Activated CD4-positive, CD25-positive, alpha-beta regulatory T cell (primary cell): ENCODE measurements at regions not wholly inside any gene's neighbourhood (a gene's known extent, or its start where the extent isn't known, plus 50 kb on each side); places are given as distances from the start of the nearest gene placed in this dataset.
"Not testable (repeated sequence)": the region's sequence is repeated elsewhere in the genome, so short reads cannot be mapped to it uniquely, and the experiment has no call there.

ENCODE experiments used
- DNase-seq, 4 experiments: peaks; one replicate each; lab custom pipeline; 2025; lab: John Stamatoyannopoulos, UW

DNA sequence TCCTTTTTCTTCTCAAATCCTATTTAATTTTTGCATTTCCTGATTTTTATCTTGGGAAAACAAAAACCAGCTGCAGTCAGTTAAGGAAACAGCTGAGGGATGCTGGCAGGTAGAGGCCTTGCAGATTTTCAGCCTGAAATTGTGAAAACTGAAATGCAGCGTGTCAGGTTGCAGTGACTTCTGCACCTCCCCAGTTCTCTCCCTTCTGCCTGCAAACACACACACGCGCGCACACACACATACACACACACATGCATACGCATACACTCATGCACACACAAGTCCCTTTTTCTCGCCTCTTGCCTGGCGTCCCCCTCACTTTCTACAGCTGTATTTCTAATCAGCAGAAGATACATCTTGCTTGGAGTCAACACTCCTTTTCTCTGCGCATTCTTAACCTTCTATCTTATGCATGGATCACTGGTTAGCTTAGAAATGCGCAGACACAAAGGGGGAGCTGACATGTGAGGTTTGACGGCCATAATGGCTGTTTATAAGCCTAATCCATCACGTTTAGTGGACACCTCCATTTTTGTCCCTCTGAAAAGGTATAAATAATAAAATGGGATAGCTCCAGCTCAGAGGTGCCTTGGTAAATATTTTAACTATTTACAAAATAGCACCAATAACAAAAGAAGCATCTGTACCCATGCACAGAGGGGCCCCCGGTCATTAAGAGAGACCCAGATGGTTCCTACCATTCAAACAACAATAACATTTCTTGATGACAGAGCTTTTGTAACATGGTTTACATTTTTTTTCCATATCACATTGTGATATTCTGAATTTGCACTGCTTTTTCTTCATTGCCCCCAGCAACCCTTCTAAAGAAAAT, 392.1 kb upstream of the SALL1 start:
- DNase-seq, result no peak

DNA sequence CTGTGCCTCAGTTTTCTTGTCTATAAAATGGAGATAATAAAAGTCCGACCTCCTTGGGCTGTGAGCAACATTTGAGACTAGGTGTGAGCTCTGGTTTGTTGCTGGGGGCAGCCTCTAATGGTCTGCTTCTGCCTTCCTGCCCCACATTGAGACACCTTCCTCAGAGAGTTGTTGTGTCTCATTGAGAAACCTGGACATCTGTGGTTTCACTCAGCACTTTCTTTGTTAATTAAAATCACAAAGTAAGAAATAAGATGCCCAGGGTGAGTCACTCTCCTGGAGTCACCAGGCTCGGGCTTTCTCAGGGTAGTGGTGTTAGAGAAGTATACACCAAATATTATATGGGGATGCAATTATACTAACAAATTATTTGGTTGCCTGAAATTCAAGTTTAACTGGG, 389.2 kb upstream of the SALL1 start:
- DNase-seq, result no peak

DNA sequence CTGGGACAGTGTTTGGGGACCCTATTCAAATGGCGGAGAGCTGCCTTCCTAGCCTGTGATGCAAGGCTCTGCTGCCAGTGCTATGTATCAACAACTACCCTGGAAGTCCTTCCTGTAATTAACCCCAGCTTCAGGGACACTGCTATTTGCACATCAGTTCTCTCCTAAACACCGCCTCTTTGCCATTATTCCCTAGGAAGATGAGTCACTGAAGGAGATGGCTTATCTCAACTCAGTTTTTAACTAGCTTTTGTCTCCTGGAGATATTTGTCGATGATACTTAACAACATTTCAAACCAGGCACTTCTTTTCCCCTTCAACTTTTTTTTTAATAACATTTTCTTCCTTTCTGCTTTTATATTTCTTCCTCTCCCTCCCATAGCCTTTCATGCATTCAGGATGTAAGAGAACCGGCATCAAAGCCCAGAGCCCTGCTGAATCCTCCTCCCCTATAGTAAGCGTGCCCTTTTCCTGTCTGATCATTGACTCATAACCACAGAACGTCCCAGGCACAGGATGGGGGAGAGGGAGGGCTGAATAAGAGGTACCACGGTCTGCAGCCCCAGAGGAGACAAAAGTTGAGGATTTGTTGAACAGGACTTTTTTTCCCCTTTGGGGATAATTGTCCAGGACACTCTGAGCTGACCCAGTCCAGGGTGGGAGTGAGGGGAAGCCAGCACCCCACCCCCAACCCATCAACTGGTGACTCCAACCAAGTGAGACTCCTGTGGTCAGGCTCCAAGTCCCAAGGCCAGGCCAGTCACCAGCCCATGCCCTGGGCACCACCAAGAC, 387.8 kb upstream of the SALL1 start:
- DNase-seq, result no peak

DNA sequence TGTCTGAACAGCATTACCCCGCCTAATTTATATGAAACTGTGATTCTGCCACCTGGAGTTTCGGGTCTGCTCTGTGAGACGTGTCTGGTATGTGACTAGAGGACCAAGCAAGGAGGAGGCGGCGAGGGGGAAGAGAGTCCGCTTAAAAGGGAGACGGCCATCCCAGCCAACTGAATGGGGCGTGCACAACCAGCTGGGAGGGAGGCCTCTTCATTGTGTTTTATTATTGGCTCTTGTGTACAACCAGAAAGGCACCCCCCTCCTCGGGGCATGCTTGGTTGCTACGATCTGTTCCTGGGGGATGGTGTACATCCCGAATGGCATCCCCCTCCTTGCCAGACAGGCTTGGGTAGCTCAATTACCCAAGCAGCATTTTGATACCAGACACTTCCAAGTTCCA, 384.5 kb upstream of the SALL1 start:
- DNase-seq, result no peak

DNA sequence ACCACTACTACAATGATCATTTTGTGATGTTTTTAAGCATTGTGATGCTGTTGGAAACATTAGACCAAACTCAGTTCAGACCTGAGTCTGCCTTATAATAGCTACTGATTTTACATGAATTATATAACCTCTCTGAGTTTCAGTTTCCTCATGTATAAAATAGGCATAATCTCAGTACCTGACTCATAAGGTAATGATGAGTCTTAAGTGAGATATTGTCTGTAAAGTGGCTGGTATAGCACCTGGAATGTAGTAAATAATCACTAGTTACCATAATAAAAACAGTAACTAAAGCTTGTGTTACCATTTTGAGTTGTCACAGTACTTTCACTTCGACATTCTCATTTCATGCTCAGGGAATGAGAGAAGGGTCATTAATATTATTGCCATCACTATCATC, 381.5 kb upstream of the SALL1 start:
- DNase-seq, result no peak

DNA sequence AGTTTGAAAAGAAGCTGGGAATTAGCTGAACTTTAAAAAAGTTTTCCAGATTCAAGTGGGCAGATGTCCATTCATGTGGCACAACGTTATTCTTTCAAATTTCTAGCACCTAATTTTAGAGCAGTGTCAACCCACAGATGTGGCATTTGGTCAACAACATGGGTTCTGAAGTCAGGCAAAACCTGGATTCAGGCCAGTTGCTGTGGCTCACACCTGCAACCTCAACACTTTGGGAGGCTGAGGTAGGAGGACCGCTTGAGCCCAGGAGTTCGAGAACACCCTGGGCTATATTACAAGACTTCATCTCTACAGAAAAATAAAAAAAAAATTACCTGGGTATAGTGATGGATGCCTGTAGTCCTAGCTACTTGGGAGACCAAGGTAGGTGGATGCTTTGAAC, 380.2 kb upstream of the SALL1 start:
- DNase-seq, result no peak

DNA sequence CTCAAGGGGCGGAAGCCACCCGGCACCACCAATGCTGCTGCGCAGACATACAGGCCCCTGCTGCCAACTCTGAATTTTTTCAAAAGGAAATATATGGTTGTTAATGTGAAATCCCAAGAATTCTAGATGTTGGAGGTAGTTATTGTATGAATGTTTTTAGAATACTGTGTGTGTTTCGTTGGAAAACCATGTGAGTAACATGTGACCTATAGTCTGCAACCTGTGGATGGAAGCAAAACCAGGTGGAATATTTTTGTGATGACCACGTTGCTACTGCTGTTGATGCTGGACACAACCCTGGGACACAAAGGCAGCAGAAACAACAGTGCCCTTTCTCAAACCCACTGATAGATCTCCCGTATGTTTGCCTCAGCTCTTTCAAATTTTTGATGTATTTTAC, 376.3 kb upstream of the SALL1 start:
- no peak for DNase-seq

DNA sequence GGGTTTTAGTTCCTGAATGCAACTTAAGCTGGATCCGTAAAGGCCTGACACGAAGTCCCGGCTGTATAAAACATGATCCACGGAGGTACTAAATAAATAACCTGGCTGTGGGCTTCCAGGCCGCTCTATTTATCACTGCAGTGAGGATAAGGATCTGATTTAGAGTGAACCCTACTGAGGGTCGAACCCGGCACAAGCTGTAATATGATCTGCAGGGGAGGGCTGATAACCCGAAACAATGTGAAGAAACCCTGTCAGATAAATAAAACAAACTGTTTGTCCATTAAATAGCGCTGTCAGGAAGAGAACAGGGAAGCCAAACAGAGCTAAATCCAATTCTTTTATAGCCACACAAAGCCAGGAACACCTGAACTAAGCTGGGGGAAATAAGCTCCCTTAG, 375.6 kb upstream of the SALL1 start:
- DNase-seq, result no peak

DNA sequence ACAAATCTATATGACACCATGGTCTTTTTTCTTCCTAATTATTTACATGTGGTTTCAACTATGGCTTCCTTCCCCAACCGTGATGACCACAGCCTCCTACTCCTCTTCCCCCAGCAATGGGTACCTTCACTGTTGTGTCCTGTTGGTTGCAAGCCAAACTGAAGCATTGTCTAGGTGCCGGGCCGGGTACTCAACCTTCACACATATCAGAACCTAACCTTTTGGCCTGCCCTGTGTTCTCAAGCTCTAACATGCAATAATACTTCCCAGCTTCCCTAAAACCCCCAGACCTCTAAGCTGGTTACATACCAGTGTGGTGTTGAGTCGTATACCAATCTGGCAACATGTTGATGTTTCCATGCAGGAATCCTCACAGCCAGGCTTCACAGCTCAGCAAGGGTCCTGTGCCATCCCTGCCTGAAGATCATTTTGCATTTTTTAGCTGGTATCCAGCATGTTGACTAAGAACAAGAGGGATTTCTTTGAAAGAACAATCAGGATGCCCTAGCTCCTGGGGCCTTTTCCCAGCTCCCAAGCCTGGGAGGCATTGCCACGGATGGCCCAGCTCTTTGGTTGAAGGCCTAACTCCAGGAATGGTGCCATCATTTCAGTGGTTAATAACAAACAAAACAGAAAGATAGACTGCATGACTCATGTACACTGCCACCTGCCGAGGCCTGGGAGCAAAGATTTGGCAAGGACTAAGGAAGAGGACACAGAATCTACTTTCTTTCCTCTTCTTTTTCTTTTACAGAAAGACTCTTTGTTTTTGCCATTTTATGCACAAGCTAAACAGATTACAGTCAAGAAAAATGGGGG, 373.7 kb upstream of the SALL1 start:
- no peak for DNase-seq

DNA sequence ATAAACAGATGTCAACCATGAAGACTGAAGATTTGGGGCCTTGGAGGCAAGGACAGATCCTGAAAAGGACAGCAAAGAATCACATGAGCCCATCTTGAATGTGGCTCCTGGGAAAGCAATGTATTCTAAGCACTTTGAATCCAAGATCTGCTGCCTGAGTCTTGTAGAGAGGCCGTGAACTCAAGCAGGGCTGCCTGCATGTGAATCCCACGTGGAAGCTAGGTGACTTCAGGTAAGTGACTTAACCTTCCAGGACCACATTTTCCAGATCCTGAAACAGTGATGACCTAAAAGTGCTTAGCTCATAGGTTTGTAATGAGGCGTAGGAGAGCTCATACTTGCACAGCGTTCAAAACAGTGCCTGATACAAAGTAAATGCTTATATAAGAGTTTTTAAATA, 373.0 kb upstream of the SALL1 start:
- DNase-seq, result no peak

DNA sequence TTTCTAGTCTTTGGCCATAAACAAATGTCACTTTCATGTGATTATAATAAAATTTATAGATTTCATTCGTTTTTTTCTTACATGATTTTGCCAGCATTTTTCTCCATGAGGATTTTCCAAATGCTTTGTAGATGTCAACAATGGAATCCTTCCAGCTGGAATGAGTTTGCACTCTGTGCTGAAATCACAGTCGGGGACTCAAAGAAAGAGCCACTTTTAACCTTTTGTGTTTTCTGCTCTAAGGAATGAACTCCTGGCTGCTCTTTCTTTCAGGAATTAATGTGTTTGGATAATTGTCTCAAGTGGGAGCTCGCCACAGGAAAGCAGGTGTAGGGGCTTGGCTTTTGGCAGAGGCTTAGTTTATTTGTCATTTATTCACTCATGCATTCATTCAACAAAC, 372.3 kb upstream of the SALL1 start:
- DNase-seq, result no peak

DNA sequence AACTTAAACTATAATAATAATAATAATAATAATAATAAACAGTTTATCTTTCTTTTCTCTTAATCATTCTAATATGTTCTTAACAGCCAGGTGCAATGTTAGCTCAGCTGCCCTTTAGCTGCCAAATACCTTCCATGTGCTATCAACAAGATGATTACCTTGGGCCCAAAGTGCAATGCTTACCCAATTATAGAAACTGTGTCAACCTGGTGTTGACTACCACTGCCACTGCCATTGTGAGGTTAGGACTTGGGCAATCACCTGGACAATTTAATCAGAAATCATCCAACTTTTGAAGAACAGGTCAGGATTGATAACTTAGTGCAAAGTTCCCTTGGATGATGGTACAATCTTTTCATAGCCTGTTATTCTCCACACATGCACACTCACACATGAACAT, 371.8 kb upstream of the SALL1 start:
- DNase-seq, result no peak

DNA sequence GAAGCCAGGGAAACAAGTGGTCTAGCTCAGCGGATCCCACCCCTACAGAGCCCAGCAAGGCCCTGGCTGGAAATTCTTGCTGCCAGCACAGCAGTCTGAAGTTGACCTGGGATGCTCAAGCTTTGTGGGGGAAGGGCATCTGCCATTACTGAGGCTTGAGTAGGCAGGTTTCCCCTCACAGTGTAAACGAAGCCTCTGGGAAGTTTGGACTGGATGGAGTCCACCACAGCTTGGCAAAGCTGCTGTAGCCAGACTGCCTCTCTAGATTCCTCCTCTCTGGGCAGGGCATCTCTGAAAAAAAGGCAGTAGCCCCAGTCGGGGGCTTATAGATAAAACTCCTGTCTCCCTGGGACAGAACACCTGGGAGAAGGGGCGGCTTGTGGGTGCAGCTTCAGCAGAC, 365.9 kb upstream of the SALL1 start:
- not testable (repeated sequence) for DNase-seq

DNA sequence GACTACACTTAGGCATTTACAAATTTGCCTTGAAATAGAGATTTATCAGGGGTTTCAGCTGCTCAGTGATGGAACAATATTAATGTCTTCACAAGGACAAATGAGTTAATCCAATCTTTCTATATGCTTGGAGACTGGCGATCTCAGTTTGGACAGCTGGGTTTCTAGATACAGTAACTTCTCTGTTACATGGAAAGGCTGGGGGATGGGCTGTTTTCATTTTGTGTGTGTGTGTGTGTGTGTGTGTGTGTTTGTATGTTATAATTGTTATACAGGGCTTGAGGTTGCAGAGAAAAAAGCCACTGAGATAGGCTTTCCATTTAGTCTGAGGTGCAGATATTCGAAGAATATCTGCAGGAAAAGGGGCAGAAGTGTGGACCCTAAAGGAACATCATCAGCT, 359.3 kb upstream of the SALL1 start:
- DNase-seq, result no peak

DNA sequence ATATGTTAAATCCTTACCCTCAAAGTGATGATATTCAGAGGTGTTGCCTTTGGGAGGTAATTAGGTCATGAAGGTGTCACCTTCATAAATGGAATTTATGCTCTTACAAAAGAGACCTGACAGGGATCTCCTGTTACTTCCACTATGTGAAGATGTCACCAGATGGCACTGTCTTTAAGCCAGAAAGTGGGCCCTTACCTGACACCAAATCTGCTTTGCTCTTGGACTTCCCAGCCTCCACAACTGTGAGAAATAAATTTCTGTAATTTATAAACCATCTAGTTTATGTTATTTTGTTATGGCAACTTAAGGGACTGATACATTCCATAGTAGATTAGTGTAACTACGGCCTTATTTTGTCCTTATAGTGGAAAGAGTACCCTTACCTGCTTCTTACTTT, 358.3 kb upstream of the SALL1 start:
- DNase-seq, result no peak

DNA sequence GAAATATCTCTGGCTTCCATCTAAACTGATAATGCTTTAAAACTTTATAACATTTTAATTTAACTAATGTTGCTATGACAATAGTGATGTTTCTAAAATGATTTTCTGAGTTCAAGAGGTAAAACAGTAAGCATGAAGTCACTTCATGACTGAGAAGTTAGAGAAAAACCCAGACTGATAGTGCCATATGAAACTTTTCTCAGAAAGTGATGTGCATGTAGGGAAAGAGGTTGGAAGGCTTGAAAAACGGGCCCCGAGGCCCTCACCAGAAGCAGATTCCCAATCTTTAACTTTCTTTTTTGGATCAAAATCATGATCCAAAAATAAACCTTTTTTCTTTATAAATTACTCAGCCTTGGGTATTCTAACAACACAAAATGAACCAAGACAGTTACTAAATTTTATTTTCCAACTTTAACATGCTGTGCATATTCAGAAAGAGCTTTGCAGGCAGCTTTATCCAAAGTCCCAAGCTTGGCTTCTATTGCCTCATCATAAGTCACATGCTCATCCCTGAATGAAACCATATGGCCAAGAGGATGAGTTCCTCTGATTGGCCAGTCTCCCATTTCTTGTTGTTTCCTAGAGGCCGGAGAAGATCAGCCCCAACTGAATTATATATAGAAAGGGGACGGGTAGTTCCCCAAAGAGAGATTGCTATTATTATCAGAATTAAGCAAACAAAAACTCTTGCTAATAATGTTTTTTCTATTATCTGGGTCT, 357.6 kb upstream of the SALL1 start:
- DNase-seq, result no peak

DNA sequence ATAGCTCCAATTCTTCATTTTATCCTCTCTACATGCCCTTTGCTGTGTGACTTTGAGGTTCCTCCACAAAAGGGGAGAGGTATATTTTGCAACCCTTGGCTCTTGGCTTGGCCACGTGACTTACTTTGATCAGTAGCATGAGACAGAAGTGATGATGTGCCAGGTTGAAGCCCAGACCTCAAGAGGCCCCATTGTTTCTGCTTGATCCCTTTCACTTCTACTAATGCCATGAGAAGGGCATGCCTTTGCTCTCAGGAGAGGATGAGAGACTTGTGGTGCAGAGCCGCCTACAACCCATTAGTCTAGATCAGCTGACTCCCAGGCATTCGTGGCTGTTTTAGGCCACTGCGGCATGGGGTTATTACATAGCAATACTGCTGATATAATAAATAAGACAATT, 356.2 kb upstream of the SALL1 start:
- no peak for DNase-seq

DNA sequence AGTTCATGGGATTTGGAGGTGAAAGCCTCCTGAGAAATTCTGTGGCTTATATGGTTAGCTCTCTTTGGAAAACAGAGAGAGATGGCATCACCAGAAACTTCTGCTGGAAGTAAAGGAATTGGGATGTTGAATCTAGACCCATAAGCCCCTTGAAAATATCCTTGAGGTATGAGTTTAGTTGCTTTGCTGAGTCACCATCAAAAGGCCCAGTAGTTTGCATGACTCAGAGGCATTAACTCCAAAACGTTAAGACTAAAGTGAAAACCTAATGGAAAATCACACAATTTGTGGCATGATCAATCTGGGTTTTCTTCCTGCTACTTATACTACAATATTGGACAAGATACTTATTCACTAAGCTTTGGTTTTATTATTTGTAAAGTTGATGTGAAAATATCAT, 349.2 kb upstream of the SALL1 start:
- DNase-seq, result no peak

DNA sequence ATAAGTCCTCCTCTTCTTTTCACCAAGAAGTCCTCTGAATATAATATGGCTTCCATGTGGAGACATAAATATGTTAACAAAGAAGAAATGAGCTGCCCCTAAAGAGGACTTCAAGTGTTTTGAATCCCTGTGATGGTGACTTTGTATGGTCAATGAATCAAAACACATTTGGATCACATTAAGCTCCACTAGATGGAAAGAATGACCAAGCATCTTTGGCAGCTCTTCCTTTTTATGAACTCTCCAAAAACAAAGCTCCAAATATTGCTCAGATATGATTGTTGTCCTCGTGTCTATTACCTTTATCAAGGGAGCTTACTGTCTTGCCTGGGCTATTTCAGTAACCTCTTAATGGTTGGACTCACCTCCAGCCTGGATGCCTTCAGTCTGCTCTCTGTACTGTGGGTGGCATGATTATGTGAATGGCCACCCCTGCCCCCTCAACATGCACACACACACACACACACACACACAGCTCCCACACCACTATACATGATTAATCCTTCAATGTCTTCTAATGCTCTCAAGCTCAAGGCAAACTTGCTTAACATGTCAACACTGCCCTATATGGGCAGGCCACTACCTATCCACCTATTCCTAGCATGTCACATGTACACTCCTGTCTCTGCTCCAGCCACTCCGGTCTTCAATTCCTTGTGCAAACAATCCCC, 346.6 kb upstream of the SALL1 start:
- no peak for DNase-seq

DNA sequence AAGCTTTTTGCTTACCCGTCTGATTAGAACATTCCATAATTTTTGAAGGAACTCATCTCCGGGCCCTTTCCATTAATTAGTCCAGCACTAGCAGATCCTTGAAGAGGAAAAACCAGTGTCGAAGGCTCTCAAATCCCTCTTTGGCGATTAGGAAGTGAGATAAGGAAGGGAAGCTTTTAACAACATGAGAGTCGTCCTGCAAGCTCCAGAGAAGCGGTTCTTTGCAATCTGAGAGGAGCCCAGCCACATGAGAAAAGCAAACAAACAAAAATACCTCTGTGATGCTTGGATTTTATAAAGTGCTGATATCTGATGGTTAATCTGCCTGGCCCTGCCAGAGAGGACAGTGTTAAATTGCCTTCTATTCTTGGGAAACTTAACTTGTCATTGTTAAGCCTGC, 339.8 kb upstream of the SALL1 start:
- DNase-seq, result no peak

DNA sequence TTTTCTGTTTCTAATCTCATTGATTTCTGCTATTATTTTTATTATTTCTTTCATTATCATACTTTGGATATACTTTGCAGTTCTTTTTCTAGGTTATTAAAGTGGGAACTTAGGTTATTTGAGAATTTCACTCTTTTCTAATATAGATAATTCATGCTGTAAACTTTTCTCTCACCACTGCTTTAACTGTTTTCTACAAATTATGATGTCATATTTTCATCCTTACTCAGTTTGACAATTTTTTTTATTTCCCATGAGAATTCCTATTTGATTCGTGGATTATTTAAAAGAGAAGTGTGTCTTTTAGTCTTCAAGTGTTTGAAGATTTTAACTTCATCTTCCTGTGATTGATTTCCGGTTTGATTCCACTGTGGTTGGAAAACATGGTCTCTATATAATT, 336.8 kb upstream of the SALL1 start:
- no peak for DNase-seq
